ENCODE measurements at regions not wholly inside any gene's neighbourhood (a gene's known extent, or its start where the extent isn't known, plus 50 kb on each side); places are given as distances from the start of the nearest gene placed in this dataset.
A peak's percentile ranks its signal among the peaks of the same experiment; 100 is the strongest.

- no peak for TF ChIP-seq JUND (IDR thresholded peaks at IDR 0.05; ENCODE audit: low read depth)
- in situ Hi-C loops (cut with HindIII; ENCODE audit: low pct_unique_long_range_greater_than_20kb, low sequenced_read_pairs): no loop called here
These were observed 1096.9 kb upstream of the NUDT12 start for GRCh38 chr5:104659497-104659896.

DNA sequence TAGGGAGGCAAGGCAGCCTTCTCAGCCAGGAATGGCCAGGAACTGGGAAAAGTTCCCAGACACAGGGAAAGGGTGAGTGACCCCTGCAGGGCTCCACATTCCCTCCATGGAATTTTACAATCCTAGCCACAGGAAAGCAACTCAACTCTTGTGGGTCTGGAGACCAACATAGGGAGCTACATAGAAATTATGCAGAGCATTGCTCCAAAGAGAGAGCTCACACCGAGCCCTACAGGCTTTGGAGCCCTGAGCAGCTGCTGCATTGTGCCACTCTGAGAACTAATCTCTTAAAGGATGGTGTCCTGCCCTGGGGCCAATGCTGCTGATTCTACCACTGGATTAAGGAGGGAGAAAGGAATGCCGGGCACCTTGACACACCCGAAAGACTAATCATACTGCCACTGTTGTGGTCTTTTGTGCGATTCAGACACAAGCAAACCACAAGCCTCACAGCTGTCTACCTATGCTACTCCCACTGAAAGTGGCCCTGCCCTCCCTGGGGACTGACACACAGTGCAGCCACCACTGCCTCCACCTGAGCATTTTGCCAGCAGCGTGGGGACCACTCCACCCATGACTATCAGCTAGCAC, 1089.8 kb upstream of the NUDT12 start:
- in situ Hi-C loops (cut with HindIII; ENCODE audit: low pct_unique_long_range_greater_than_20kb, low sequenced_read_pairs): no loop called here
- DNase-seq (ENCODE audit: low read depth in 1 of 2, low spot score in 1 of 2): peak in 1 of 2 experiments; percentile 3
- no peak for TF ChIP-seq JUND (IDR thresholded peaks at IDR 0.05; ENCODE audit: low read depth)

More at GRCh38 chr5:104659497-104659896, 1096.9 kb upstream of the NUDT12 start:
- DNase-seq (ENCODE audit: low read depth in 1 of 2, low spot score in 1 of 2): no peak

DNA sequence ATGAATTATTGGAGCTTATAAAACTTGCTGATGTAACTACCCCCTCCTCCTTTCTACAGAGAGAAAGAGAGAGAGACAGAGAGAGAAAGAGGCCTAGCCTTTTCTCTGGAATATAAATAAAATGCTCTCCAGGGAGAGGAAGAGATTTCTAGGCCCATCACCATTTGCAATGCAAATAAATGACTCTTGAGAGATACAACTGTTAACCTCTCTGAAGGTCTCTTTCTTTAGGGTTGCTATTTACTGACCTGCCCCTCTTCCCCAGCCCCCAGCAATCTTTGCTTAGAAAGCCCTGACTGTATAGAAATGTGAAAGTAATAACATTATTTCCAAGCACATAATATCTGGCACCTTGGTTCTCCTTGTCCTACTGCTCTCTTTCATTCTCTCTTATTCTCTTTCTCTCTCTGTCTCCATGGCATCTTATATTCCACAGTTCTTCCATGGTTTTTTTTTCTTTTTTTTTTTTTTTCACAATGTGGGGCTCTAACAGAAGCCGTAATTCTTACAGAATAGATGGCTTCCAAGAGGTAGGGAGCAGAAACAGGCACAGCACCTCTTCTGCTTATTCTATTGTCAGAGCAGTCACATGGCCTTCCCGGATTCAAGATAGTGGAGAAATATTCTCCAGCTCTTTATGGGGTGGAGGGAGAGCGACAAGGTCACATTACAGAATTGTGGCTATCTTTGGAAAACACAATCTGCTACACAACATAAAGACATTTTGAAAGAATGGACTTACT, 1087.9 kb upstream of the NUDT12 start:
- TF ChIP-seq JUND (IDR thresholded peaks at IDR 0.05; ENCODE audit: low read depth): no peak
- no peak for DNase-seq (ENCODE audit: low read depth in 1 of 2, low spot score in 1 of 2)
- in situ Hi-C loops (cut with HindIII; ENCODE audit: low pct_unique_long_range_greater_than_20kb, low sequenced_read_pairs): no loop called here

GRCh38 chr5:104646416-104646815, 1083.8 kb upstream of the NUDT12 start:
- no peak for TF ChIP-seq JUND (IDR thresholded peaks at IDR 0.05; ENCODE audit: low read depth)
- in situ Hi-C loops (cut with HindIII; ENCODE audit: low pct_unique_long_range_greater_than_20kb, low sequenced_read_pairs): no loop called here
- DNase-seq (ENCODE audit: low read depth in 1 of 2, low spot score in 1 of 2): no peak

GRCh38 chr5:104643320-104643719, 1080.7 kb upstream of the NUDT12 start:
- no peak for TF ChIP-seq JUND (IDR thresholded peaks at IDR 0.05; ENCODE audit: low read depth)
- DNase-seq (ENCODE audit: low read depth in 1 of 2, low spot score in 1 of 2): no peak
- in situ Hi-C loops (cut with HindIII; ENCODE audit: low pct_unique_long_range_greater_than_20kb, low sequenced_read_pairs): no loop called here

- DNase-seq (ENCODE audit: low read depth in 1 of 2, low spot score in 1 of 2): no peak
- TF ChIP-seq JUND (IDR thresholded peaks at IDR 0.05; ENCODE audit: low read depth): no peak
- in situ Hi-C loops (cut with HindIII; ENCODE audit: low pct_unique_long_range_greater_than_20kb, low sequenced_read_pairs): no loop called here
These were observed 1072.6 kb upstream of the NUDT12 start for GRCh38 chr5:104635227-104635626.

GRCh38 chr5:104628911-104629310, 1066.3 kb upstream of the NUDT12 start:
- in situ Hi-C loops (cut with HindIII; ENCODE audit: low pct_unique_long_range_greater_than_20kb, low sequenced_read_pairs): no loop called here
- no peak for DNase-seq (ENCODE audit: low read depth in 1 of 2, low spot score in 1 of 2)
- no peak for TF ChIP-seq JUND (IDR thresholded peaks at IDR 0.05; ENCODE audit: low read depth)

DNA sequence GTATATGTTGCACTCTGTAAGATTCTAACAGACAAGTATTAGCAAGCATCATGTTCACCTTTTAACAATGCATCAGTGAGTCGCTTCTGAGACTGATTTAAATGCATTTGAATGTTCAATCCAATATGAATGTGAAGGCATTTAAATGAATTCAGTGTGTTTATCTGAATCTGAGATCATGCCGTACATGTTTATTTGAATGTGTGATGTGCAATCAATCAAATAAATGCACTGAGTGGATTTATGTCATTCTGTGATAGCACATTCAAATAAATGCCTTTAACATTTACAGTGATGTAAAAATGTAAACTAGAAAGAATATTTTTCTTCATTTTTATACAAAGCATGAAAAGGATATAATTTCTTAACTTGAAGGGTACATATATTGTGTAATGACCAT, 1063.5 kb upstream of the NUDT12 start:
- in situ Hi-C loops (cut with HindIII; ENCODE audit: low pct_unique_long_range_greater_than_20kb, low sequenced_read_pairs): no loop called here
- TF ChIP-seq JUND (IDR thresholded peaks at IDR 0.05; ENCODE audit: low read depth): no peak
- DNase-seq (ENCODE audit: low read depth in 1 of 2, low spot score in 1 of 2): no peak

DNA sequence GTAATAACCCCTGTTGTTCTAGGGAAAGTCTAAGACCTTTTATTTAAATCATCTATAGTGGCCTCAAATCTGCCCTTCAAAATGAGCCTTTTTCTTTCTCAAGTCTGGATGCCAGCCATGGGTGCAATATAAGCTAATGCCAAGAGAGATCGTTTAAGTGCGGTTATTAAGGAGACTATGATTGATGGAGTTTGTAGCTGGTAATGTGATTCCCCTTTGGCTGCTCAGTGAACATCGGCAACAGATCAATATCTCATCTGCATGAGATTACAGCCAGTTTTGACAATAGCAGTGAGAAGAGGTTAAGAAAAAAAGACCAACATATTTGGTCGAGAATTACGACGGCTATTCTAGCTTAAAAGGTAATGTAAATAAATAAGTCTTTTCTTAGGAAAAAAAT, 1049.4 kb upstream of the NUDT12 start:
- no peak for TF ChIP-seq JUND (IDR thresholded peaks at IDR 0.05; ENCODE audit: low read depth)
- no peak for DNase-seq (ENCODE audit: low read depth in 1 of 2, low spot score in 1 of 2)
- in situ Hi-C loops (cut with HindIII; ENCODE audit: low pct_unique_long_range_greater_than_20kb, low sequenced_read_pairs): no loop called here

- in situ Hi-C loops (cut with HindIII; ENCODE audit: low pct_unique_long_range_greater_than_20kb, low sequenced_read_pairs): no loop called here
- TF ChIP-seq JUND (IDR thresholded peaks at IDR 0.05; ENCODE audit: low read depth): no peak
- DNase-seq (ENCODE audit: low read depth in 1 of 2, low spot score in 1 of 2): no peak
These were observed 1048.7 kb upstream of the NUDT12 start for GRCh38 chr5:104611135-104611767.

- no peak for TF ChIP-seq JUND (IDR thresholded peaks at IDR 0.05; ENCODE audit: low read depth)
- in situ Hi-C loops (cut with HindIII; ENCODE audit: low pct_unique_long_range_greater_than_20kb, low sequenced_read_pairs): no loop called here
- no peak for DNase-seq (ENCODE audit: low read depth in 1 of 2, low spot score in 1 of 2)
These were observed 1043.8 kb upstream of the NUDT12 start for GRCh38 chr5:104606258-104606829.

- no peak for DNase-seq (ENCODE audit: low read depth in 1 of 2, low spot score in 1 of 2)
- in situ Hi-C loops (cut with HindIII; ENCODE audit: low pct_unique_long_range_greater_than_20kb, low sequenced_read_pairs): no loop called here
- TF ChIP-seq JUND (IDR thresholded peaks at IDR 0.05; ENCODE audit: low read depth): no peak
These were observed 1037.1 kb upstream of the NUDT12 start for GRCh38 chr5:104599726-104600125.

DNA sequence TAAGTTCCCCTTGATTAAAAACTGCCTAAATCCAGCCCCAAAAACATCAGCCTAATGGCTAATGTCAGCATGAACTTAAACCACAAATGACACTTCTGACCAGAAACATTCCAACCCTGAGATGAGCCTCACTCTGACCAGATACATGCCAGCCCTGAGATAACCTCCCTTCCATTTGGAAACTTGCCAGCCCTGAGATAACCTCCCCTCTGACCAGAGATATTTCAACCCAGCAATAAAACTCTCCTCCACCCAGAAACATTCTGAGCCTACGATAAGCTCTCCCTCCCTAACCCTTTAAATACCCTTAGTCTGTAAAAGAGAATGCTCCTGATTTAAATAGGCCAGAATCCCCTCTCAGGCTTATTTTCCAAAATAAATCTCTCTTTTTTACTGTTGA, 1035.7 kb upstream of the NUDT12 start:
- in situ Hi-C loops (cut with HindIII; ENCODE audit: low pct_unique_long_range_greater_than_20kb, low sequenced_read_pairs): no loop called here
- DNase-seq (ENCODE audit: low read depth in 1 of 2, low spot score in 1 of 2): no peak
- TF ChIP-seq JUND (IDR thresholded peaks at IDR 0.05; ENCODE audit: low read depth): no peak
